Loucy (cell line): ENCODE measurements at regions not wholly inside any gene's neighbourhood (a gene's known extent, or its start where the extent isn't known, plus 50 kb on each side); places are given as distances from the start of the nearest gene placed in this dataset.

ENCODE experiments used
- CTCF ChIP-seq: fragments of 200-600 bp; sonication (generic); conservative IDR thresholded peaks from 2 replicates; pipeline ENCODE4 v1.5.1; 2014; ENCODE audit warnings: mild to moderate bottlenecking, antibody characterized with exemption, low read length
- EZH2phosphoT487 ChIP-seq: fragments of 200-600 bp; IDR thresholded peaks from 2 replicates; pipeline ENCODE4 v1.6.1; 2018; ENCODE audit warnings: antibody characterized with exemption, mild to moderate bottlenecking, moderate library complexity, borderline replicate concordance

GRCh38 chr12:67754933-67755697 lies 106.6 kb downstream of the DYRK2 start:
- TF ChIP-seq CTCF (no peak), EZH2phosphoT487 (no peak)
